SK-N-SH (cell line): ENCODE measurements at regions not wholly inside any gene's neighbourhood (a gene's known extent, or its start where the extent isn't known, plus 50 kb on each side); places are given as distances from the start of the nearest gene placed in this dataset.

Experiments used
- CHD2 ChIP-seq: fragments of 150-350 bp; IDR thresholded peaks from 2 replicates; pipeline ENCODE4 v1.6.1; 2018; ENCODE audit warnings: low read length; ENCODE audit not compliant: partially characterized antibody
- EP300 ChIP-seq, 2 experiments: IDR thresholded peaks; 2 replicates each; pipeline versions ENCODE4 v1.4.0 to v1.6.1; 2012; ENCODE audit warnings: borderline replicate concordance in 1 of 2, low read depth in 1 of 2, low read length in 1 of 2
- EZH2phosphoT487 ChIP-seq: fragments of 200-600 bp; sonication (generic); IDR thresholded peaks from 2 replicates; pipeline ENCODE4 v1.6.1; 2017; ENCODE audit warnings: low read depth, mixed run types, mild to moderate bottlenecking, antibody characterized with exemption, moderate library complexity, borderline replicate concordance
- FOSL2 ChIP-seq: IDR thresholded peaks from 2 replicates; pipeline ENCODE4 v1.4.0; 2012; ENCODE audit warnings: low read depth, mild to moderate bottlenecking, moderate library complexity, borderline replicate concordance
- POLR2AphosphoS5 ChIP-seq: IDR thresholded peaks from 2 replicates; pipeline ENCODE4 v1.6.1; 2012; ENCODE audit warnings: low read depth, low read length
- RFX5 ChIP-seq: IDR thresholded peaks from 2 replicates; pipeline ENCODE4 v1.6.1; 2012; ENCODE audit warnings: mild to moderate bottlenecking, improper control_type of control experiment, low read length
- SMC3 ChIP-seq: IDR thresholded peaks from 2 replicates; pipeline ENCODE4 v1.6.1; 2012; ENCODE audit warnings: low read depth, low read length, improper control_type of control experiment
- TF ChIP-seq, protein P1 (sequence below): fragments of 200-600 bp; sonication (generic); IDR thresholded peaks from 2 replicates; pipeline ENCODE4 v1.6.1; 2017; ENCODE audit warnings: antibody characterized with exemption, mild to moderate bottlenecking, moderate library complexity
- TF ChIP-seq, protein P2 (sequence below): IDR thresholded peaks from 2 replicates; pipeline ENCODE4 v1.4.0; 2012; ENCODE audit warnings: low read depth

DNA sequence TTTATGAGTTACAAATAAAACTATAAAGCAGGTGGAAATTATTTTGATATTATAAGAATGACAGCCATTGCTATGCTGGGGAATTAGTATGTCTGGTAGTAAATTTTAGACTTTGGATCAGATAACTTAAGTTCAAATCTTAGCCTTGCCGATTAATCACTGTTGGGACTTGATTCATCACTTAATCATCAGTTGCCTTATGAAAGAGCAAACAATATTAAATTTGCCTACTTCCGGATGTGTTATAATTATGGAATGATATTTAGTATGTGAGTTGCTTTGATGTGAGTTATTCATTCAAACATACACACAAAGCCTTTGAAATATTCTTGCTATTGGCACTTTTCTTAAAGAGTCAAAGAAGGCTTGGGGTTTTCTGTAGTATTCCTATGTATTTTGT is 717.7 kb downstream of the BRINP1 start:
- TF ChIP-seq, protein P1, sequence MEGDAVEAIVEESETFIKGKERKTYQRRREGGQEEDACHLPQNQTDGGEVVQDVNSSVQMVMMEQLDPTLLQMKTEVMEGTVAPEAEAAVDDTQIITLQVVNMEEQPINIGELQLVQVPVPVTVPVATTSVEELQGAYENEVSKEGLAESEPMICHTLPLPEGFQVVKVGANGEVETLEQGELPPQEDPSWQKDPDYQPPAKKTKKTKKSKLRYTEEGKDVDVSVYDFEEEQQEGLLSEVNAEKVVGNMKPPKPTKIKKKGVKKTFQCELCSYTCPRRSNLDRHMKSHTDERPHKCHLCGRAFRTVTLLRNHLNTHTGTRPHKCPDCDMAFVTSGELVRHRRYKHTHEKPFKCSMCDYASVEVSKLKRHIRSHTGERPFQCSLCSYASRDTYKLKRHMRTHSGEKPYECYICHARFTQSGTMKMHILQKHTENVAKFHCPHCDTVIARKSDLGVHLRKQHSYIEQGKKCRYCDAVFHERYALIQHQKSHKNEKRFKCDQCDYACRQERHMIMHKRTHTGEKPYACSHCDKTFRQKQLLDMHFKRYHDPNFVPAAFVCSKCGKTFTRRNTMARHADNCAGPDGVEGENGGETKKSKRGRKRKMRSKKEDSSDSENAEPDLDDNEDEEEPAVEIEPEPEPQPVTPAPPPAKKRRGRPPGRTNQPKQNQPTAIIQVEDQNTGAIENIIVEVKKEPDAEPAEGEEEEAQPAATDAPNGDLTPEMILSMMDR, result no peak
- TF ChIP-seq FOSL2 (no peak), SMC3 (no peak), POLR2AphosphoS5 (no peak), RFX5 (no peak), CHD2 (no peak), EP300 (IDR thresholded peaks at IDR 0.05; ENCODE audit: borderline replicate concordance in 1 of 2, low read depth in 1 of 2, low read length in 1 of 2) (no peak), EZH2phosphoT487 (no peak)
- TF ChIP-seq, protein P2, sequence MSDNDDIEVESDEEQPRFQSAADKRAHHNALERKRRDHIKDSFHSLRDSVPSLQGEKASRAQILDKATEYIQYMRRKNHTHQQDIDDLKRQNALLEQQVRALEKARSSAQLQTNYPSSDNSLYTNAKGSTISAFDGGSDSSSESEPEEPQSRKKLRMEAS, result no peak
